Astrocyte (in vitro differentiated cells and primary cell): ENCODE measurements at regions not wholly inside any gene's neighbourhood (a gene's known extent, or its start where the extent isn't known, plus 50 kb on each side); places are given as distances from the start of the nearest gene placed in this dataset.

ENCODE experiments used
- DNase-seq: peaks from one replicate; pipeline ENCODE4 v3.0.0-alpha.2; 2010; ENCODE audit warnings: low read depth
- FAIRE-seq: peaks from 2 replicates; lab custom pipeline; 2011; peaks lifted over from hg19 to GRCh38; lab: Jason Lieb, UNC
- H2AFZ ChIP-seq: 2 replicates; pipeline ENCODE4 v1.6.0; 2012; ENCODE audit warnings: low read depth, low read length, inconsistent platforms
- H3K27ac ChIP-seq: 2 replicates; pipeline ENCODE4 v1.5.1; 2011; ENCODE audit warnings: low read depth, low read length, inconsistent platforms
- H3K27me3 ChIP-seq: 2 replicates; pipeline ENCODE4 v1.6.0; 2011; ENCODE audit warnings: low read length, inconsistent platforms; ENCODE audit not compliant: insufficient read depth
- H3K36me3 ChIP-seq: 2 replicates; pipeline ENCODE4 v1.5.1; 2011; ENCODE audit warnings: low read length, inconsistent platforms; ENCODE audit not compliant: insufficient read depth
- H3K4me1 ChIP-seq: 2 replicates; pipeline ENCODE4 v1.5.1; 2011; ENCODE audit warnings: low read length, inconsistent platforms; ENCODE audit not compliant: insufficient read depth
- H3K4me2 ChIP-seq: 2 replicates; pipeline ENCODE4 v1.6.0; 2012; ENCODE audit warnings: low read length, inconsistent platforms
- H3K4me3 ChIP-seq: 2 replicates; pipeline ENCODE4 v1.5.1; 2011; ENCODE audit warnings: low read depth, mild to moderate bottlenecking, low read length, inconsistent platforms; ENCODE audit not compliant: insufficient read depth
- H3K79me2 ChIP-seq: 2 replicates; pipeline ENCODE4 v1.6.0; 2012; ENCODE audit warnings: mild to moderate bottlenecking, low read length, inconsistent platforms; ENCODE audit not compliant: insufficient read depth
- H3K9ac ChIP-seq: 2 replicates; pipeline ENCODE4 v1.6.0; 2012; ENCODE audit warnings: mild to moderate bottlenecking, low read length, inconsistent platforms
- H3K9me3 ChIP-seq: 2 replicates; pipeline ENCODE4 v1.5.1; 2012; ENCODE audit warnings: low read depth, mild to moderate bottlenecking, low read length, inconsistent platforms; ENCODE audit not compliant: insufficient read depth
- H4K20me1 ChIP-seq: 2 replicates; pipeline ENCODE4 v1.6.0; 2012; ENCODE audit warnings: low read length, inconsistent platforms; ENCODE audit not compliant: insufficient read depth
- H3K27ac Mint-ChIP-seq: one replicate; pipeline ENCODE4 v1.8.0; 2021; ENCODE audit warnings: mild to moderate bottlenecking, mixed read lengths; ENCODE audit not compliant: unreplicated experiment
- H3K27me3 Mint-ChIP-seq: one replicate; pipeline ENCODE4 v1.8.0; 2021; ENCODE audit warnings: low read depth, mixed read lengths; ENCODE audit not compliant: unreplicated experiment
- H3K36me3 Mint-ChIP-seq: one replicate; pipeline ENCODE4 v1.8.0; 2021; ENCODE audit warnings: low read depth, mixed read lengths; ENCODE audit not compliant: unreplicated experiment
- H3K4me1 Mint-ChIP-seq: one replicate; pipeline ENCODE4 v1.8.0; 2021; ENCODE audit warnings: low read depth, mixed read lengths; ENCODE audit not compliant: unreplicated experiment
- H3K4me3 Mint-ChIP-seq: one replicate; pipeline ENCODE4 v1.8.0; 2021; ENCODE audit warnings: mild to moderate bottlenecking, moderate library complexity, mixed read lengths; ENCODE audit not compliant: unreplicated experiment
- H3K9me3 Mint-ChIP-seq: one replicate; pipeline ENCODE4 v1.8.0; 2021; ENCODE audit warnings: mild to moderate bottlenecking, mixed read lengths; ENCODE audit not compliant: unreplicated experiment
- EZH2 ChIP-seq: IDR thresholded peaks from 2 replicates; pipeline ENCODE4 v1.6.1; 2012; ENCODE audit warnings: mild to moderate bottlenecking, low read length, inconsistent platforms; ENCODE audit not compliant: insufficient read depth
- TF ChIP-seq, protein P1 (sequence below): IDR thresholded peaks from 2 replicates; pipeline ENCODE4 v1.5.1; 2011; ENCODE audit warnings: low read depth, mild to moderate bottlenecking, inconsistent platforms, low read length, moderate library complexity; ENCODE audit not compliant: insufficient read depth

DNA sequence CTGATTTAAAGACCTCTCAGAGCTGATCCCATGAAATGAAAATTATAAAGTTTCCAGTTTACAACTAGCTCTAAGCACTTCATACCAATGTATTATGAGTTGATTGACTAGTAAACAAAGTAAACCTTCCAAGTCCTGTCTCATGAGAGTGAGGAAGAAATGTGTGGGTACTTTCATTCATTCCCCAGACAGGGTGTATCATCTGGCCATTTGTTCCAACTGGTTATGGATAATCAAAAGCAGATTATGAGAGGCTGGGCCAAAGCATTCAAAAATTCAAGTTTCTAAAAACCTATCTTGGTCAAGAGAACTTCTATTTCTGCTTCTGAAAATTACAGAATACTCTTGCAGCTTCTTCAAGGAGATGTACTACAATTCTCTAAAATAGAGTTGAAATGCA, 193.3 kb upstream of the RASGEF1B start:
- H3K27ac ChIP-seq, result no peak overlapping the region
- no peak overlapping the region for H2AFZ ChIP-seq
- no peaks in the 10 kb centered on the region for H3K9me3 ChIP-seq
- TF ChIP-seq, protein P1, sequence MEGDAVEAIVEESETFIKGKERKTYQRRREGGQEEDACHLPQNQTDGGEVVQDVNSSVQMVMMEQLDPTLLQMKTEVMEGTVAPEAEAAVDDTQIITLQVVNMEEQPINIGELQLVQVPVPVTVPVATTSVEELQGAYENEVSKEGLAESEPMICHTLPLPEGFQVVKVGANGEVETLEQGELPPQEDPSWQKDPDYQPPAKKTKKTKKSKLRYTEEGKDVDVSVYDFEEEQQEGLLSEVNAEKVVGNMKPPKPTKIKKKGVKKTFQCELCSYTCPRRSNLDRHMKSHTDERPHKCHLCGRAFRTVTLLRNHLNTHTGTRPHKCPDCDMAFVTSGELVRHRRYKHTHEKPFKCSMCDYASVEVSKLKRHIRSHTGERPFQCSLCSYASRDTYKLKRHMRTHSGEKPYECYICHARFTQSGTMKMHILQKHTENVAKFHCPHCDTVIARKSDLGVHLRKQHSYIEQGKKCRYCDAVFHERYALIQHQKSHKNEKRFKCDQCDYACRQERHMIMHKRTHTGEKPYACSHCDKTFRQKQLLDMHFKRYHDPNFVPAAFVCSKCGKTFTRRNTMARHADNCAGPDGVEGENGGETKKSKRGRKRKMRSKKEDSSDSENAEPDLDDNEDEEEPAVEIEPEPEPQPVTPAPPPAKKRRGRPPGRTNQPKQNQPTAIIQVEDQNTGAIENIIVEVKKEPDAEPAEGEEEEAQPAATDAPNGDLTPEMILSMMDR, result no peak
- TF ChIP-seq EZH2, result no peak
- FAIRE-seq (no peak), DNase-seq (no peak)
- H3K4me2 ChIP-seq, result no peak overlapping the region
- H3K36me3 Mint-ChIP-seq, result no peaks in the 10 kb centered on the region
- no peaks in the 10 kb centered on the region for H3K27me3 ChIP-seq
- no peaks in the 10 kb centered on the region for H3K36me3 ChIP-seq
- no peaks in the 10 kb centered on the region for H3K4me1 Mint-ChIP-seq
- no peaks in the 10 kb centered on the region for H3K79me2 ChIP-seq
- no peaks in the 10 kb centered on the region for H3K27me3 Mint-ChIP-seq
- H3K4me1 ChIP-seq, result no peaks in the 10 kb centered on the region
- no peak overlapping the region for H3K27ac Mint-ChIP-seq
- no peaks in the 10 kb centered on the region for H4K20me1 ChIP-seq
- H3K9me3 Mint-ChIP-seq, result peaks cover 2% of the 10 kb centered on the region
- no peak overlapping the region for H3K9ac ChIP-seq
- no peak overlapping the region for H3K4me3 Mint-ChIP-seq
- H3K4me3 ChIP-seq, result no peak overlapping the region

DNA sequence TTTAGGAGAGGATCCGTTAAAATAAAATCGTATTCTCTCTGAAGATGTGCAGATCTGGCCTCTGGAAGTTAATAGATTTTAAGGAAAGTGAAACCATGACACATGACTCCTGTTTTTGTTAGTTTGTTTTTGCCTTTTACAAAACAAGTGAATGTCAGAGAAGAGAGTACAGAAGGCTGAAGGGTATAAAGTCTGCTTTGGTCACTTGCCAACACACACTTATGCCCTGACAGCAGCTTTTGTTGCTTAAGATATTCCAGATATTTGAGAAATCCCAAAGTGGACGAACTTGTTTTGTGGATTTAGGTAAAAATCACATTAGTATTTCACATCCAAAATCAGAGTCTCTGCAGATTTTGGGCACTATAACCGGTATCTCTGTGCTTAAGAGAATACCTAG, 192.4 kb upstream of the RASGEF1B start:
- Mint-ChIP-seq H3K27ac (no peak overlapping the region), H3K9me3 (peaks cover 2% of the 10 kb centered on the region), H3K27me3 (no peaks in the 10 kb centered on the region), H3K4me3 (no peak overlapping the region), H3K36me3 (no peaks in the 10 kb centered on the region), H3K4me1 (no peaks in the 10 kb centered on the region)
- DNase-seq (no peak), FAIRE-seq (no peak)
- Histone ChIP-seq H4K20me1 (no peaks in the 10 kb centered on the region), H3K9ac (no peak overlapping the region), H3K36me3 (no peaks in the 10 kb centered on the region), H3K4me2 (no peak overlapping the region), H3K4me3 (no peak overlapping the region), H3K27me3 (no peaks in the 10 kb centered on the region), H3K9me3 (no peaks in the 10 kb centered on the region), H3K4me1 (no peaks in the 10 kb centered on the region), H2AFZ (no peak overlapping the region), H3K27ac (no peak overlapping the region), H3K79me2 (no peaks in the 10 kb centered on the region)
- TF ChIP-seq EZH2, result no peak

DNA sequence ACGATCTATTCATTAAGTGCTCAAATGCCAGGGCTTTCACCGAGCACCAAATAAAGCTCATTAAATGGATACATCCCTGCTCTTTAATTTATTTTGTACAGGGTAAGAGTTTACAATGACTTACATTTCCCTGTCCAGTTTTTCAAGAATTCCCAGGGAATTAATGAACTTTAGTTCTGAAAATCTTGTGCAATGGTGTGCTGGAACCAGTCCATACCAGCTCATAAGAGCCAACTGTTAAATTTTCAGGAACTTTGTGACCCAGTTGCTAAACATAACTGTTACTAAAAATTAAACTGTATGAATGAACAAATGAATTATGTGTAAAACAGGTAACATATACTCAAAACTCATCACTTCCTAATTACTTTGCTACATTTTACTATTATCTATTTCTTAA, 191.7 kb upstream of the RASGEF1B start:
- H2AFZ ChIP-seq, result no peak overlapping the region
- H3K27ac ChIP-seq, result no peak overlapping the region
- no peak for FAIRE-seq
- H3K79me2 ChIP-seq, result no peaks in the 10 kb centered on the region
- H3K27me3 Mint-ChIP-seq, result no peaks in the 10 kb centered on the region
- H3K9me3 Mint-ChIP-seq, result peaks cover 2% of the 10 kb centered on the region
- no peaks in the 10 kb centered on the region for H4K20me1 ChIP-seq
- no peak overlapping the region for H3K4me3 ChIP-seq
- no peak for TF ChIP-seq EZH2
- TF ChIP-seq, protein P1, result no peak
- H3K36me3 Mint-ChIP-seq, result no peaks in the 10 kb centered on the region
- no peaks in the 10 kb centered on the region for H3K36me3 ChIP-seq
- no peak overlapping the region for H3K9ac ChIP-seq
- no peaks in the 10 kb centered on the region for H3K9me3 ChIP-seq
- no peak overlapping the region for H3K4me2 ChIP-seq
- no peaks in the 10 kb centered on the region for H3K4me1 Mint-ChIP-seq
- no peak for DNase-seq
- no peaks in the 10 kb centered on the region for H3K27me3 ChIP-seq
- no peak overlapping the region for H3K4me3 Mint-ChIP-seq
- H3K27ac Mint-ChIP-seq, result no peak overlapping the region
- no peaks in the 10 kb centered on the region for H3K4me1 ChIP-seq
